HG02798 (cell line): ENCODE measurements at regions not wholly inside any gene's neighbourhood (a gene's known extent, or its start where the extent isn't known, plus 50 kb on each side); places are given as distances from the start of the nearest gene placed in this dataset.
"Not testable (repeated sequence)": the region's sequence is repeated elsewhere in the genome, so short reads cannot be mapped to it uniquely, and the experiment has no call there.

Source experiments
- ATAC-seq: cut with Tn5 transposase; IDR thresholded peaks from one replicate; pipeline ENCODE4 v1.9.1; 2021; ENCODE audit warnings: mild to moderate bottlenecking; ENCODE audit not compliant: unreplicated experiment, poor library complexity

GRCh38 chr2:235419996-235420395, 73.8 kb upstream of the AGAP1 start:
- ATAC-seq, result no peak

DNA sequence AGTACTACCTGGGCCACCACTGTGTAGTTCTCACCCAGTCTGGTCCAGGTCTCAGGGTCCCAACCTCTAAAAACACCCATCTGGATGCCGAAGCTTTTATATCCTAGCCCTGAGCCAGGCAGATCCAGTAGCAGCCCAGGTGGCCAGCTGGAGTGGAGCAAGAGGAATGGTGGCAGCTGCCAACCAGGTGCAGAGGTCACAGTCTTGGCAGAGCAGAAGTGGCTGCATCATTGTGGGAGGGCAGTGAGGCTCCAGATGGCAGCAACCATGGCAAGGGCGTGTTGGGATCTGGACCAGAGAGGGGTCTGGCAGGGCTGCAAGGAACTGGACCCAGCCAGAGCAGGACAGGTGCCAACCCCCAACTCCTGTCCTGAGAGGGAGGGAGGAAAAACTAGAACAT, 72.2 kb upstream of the AGAP1 start:
- ATAC-seq, result no peak

DNA sequence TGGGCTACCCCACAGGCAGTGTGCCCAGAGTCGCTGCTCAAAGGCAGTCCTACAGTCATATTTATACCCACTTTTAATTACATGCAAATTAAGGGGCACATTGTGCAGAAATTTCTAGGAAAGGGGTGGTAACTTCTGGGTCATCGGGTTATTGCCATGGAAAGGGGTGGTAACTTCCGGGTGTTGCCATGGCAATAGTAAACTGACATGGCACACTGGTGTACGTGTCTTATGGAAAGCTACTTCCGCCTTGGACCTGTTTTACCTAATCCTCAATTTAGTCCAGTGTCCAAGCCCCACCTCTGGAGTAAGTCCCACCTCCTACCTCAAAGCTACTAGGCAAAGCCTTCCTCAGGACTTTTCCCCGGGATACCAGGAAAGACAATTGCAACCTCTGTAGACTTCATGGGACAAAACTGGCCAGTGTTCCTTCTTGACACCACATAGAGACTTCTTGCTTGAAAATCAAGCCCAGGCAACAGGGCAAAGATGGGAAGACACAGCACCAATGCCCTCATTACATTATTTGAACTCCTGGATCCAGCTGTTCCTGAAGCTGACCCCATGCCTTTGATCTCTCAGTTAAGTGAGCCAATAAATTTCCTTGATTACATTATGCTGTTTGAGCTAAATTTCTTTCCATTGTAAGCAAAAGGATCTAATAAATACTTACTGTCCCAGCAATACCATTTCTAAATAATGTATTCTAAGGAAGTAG, 63.3 kb upstream of the AGAP1 start:
- no peak for ATAC-seq

- ATAC-seq, result no peak
Observed at GRCh38 chr2:235432741-235433520, 60.9 kb upstream of the AGAP1 start.

DNA sequence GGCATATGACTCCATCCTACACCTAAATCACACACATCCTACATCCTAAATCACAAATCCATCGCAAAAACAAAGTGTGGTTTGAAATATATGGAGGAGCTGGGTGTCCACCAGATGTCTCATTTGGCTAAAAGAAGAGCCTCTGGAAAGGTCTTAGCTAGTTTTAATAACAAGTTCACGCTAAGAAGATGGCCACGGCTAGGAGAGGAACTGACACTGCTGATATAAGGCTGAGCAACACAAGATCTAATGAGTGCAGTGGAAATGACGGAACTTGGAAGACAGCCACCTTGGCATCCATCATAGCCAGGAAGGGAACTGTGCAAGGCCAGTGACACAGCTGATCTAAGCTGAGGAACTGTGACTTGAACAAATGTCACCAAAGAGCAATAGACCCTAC, 60.0 kb upstream of the AGAP1 start:
- no peak for ATAC-seq

DNA sequence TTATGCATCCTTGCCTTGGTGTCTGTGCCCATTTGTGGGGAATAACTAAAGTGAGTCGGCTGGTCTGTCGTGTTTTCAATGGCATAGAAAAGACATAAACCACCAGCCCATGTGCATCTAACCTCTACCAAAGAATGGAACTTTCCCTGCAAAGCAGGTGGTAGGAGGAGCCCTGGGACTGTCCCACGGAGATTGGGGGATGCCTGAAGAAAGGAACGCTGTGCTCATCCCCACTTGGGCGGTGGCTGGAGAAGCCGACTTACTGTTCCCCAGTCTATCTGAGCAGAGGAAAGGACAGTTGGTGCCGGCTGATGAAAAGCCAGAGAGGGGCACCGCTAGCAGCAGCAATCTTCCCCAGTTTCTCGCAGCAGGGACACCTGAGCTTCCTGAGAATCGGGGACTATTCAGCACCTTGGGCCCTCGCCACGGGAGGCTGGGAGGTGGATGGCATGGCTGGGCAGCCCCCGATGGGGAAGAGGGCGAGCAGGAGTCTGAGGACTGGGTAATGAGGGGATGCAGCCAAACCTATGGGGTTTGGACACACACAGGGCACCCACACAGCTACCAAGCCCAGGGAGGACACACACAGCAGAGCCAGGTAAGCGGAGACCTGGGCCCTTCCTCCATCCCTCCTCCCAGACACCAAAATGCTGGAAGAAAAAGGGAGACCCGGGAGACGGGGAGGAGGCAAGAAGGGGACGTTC, 53.7 kb upstream of the AGAP1 start:
- no peak for ATAC-seq

DNA sequence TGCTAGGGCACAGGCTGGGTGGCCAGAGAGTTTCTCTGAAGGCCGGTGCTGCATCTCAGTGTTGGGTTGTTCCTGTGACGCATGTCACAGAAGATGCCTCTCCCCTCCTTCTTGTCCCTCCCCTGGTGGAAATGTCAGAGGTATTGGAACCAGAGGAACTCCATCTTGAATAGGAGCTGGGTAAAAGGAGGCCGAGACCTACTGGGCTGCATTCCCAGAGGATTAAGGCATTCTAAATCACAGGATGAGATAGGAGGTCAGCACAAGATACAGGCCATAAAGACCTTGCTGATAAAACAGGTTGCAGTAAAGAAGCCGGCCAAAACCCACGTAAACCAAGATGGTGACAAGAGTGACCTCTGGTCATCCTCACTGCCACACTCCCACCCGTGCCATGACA, 50.3 kb upstream of the AGAP1 start:
- not testable (repeated sequence) for ATAC-seq
